OCI-LY3 (cell line): ENCODE measurements at regions not wholly inside any gene's neighbourhood (a gene's known extent, or its start where the extent isn't known, plus 50 kb on each side); places are given as distances from the start of the nearest gene placed in this dataset.

Experiments
- H2AFZ ChIP-seq: fragments of 200-600, 300-600 bp; shearing (Covaris generic); 2 replicates; pipeline ENCODE4 v1.6.0; 2014; ENCODE audit warnings: antibody characterized with exemption, low read depth, low read length
- H3K27ac ChIP-seq: fragments of 200-600, 300-600 bp; sonication (generic); 2 replicates; pipeline ENCODE4 v1.5.1; 2014; ENCODE audit warnings: mild to moderate bottlenecking, low read length, moderate library complexity, mixed read lengths
- H3K27me3 ChIP-seq: fragments of 200-600, 300-600 bp; sonication (generic); 2 replicates; pipeline ENCODE4 v1.6.1; 2014; ENCODE audit warnings: low read depth, low read length, mixed read lengths
- H3K36me3 ChIP-seq: fragments of 200-600, 300-600 bp; sonication (generic); replicated peaks from 2 replicates; pipeline ENCODE3; 2014; ENCODE audit warnings: low read depth, low read length, mixed read lengths
- H3K4me1 ChIP-seq: fragments of 300-600, 200-600 bp; sonication (generic); 2 replicates; pipeline ENCODE4 v1.6.1; 2014; ENCODE audit warnings: low read length, mixed read lengths
- H3K4me2 ChIP-seq: fragments of 200-600, 300-600 bp; sonication (generic); 2 replicates; pipeline ENCODE4 v1.6.1; 2014; ENCODE audit warnings: low read length, mixed read lengths
- H3K4me3 ChIP-seq: fragments of 300-600, 200-600 bp; sonication (generic); 2 replicates; pipeline ENCODE4 v1.5.1; 2014; ENCODE audit warnings: antibody characterized with exemption, mild to moderate bottlenecking, low read length, moderate library complexity
- H3K79me2 ChIP-seq: fragments of 300-600, 200-600 bp; shearing (Covaris generic); 2 replicates; pipeline ENCODE4 v1.6.1; 2014; ENCODE audit warnings: mild to moderate bottlenecking, low read length, mixed read lengths
- H3K9ac ChIP-seq: fragments of 300-600, 200-600 bp; shearing (Covaris generic); 2 replicates; pipeline ENCODE4 v1.6.0; 2014; ENCODE audit warnings: mild to moderate bottlenecking, low read length, moderate library complexity
- H3K9me3 ChIP-seq: fragments of 200-600, 300-600 bp; shearing (Covaris generic); 2 replicates; pipeline ENCODE4 v1.6.1; 2014; ENCODE audit warnings: low read length, mixed read lengths; ENCODE audit not compliant: insufficient read depth
- H4K20me1 ChIP-seq: fragments of 200-600, 300-600 bp; sonication (generic); 2 replicates; pipeline ENCODE4 v1.6.1; 2016; ENCODE audit warnings: low read length, mixed read lengths; ENCODE audit not compliant: insufficient read depth
- CTCF ChIP-seq: fragments of 200-600, 300-600 bp; sonication (generic); IDR thresholded peaks from 2 replicates; pipeline ENCODE4 v1.5.1; 2014; ENCODE audit warnings: antibody characterized with exemption, low read length, low read depth
- EZH2phosphoT487 ChIP-seq: fragments of 200-600 bp; shearing (Covaris generic); IDR thresholded peaks from 2 replicates; pipeline ENCODE4 v1.6.1; 2018; ENCODE audit warnings: antibody characterized with exemption, mixed run types, low read depth

DNA sequence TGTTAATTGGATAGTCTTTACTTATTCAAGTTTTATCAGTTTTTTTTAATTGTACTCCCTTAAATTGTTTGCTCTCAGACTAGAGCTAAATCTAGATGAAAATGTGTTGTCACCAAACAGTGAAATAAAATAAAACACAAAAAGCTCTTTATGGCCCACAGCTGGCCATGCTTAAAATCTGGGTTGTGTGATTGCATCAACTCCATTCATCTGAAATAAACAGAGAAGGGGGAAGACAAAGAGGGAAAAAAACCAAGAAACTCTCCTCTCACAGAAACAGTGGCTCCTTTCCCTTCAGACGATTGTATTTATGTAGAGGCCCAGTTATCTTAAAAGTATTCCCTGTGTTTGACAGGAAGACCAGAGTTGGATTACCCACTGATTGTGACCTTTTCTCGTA lies 422.4 kb downstream of the IRX1 start:
- Histone ChIP-seq H3K4me2 (no peak overlapping the region), H3K4me1 (peaks cover 2% of the 10 kb centered on the region; the same call in 1 of the 2 replicates), H3K27me3 (no peaks in the 10 kb centered on the region), H3K9ac (no peak overlapping the region), H3K4me3 (no peak overlapping the region), H3K79me2 (no peaks in the 10 kb centered on the region), H3K36me3 (no peaks in the 10 kb centered on the region), H4K20me1 (no peaks in the 10 kb centered on the region), H2AFZ (no peak overlapping the region), H3K9me3 (no peaks in the 10 kb centered on the region), H3K27ac (no peak overlapping the region)
- no peak for TF ChIP-seq EZH2phosphoT487

- Histone ChIP-seq H4K20me1 (no peaks in the 10 kb centered on the region), H3K4me1 (peaks cover 2% of the 10 kb centered on the region; the same call in 1 of the 2 replicates), H3K79me2 (no peaks in the 10 kb centered on the region), H3K27ac (no peak overlapping the region), H3K36me3 (no peaks in the 10 kb centered on the region), H3K9ac (no peak overlapping the region), H3K4me3 (no peak overlapping the region), H2AFZ (no peak overlapping the region), H3K27me3 (no peaks in the 10 kb centered on the region), H3K9me3 (no peaks in the 10 kb centered on the region), H3K4me2 (no peak overlapping the region)
- TF ChIP-seq EZH2phosphoT487 (no peak), CTCF (no peak)
These were observed 423.6 kb downstream of the IRX1 start for GRCh38 chr5:4019009-4019769.

- H3K27ac ChIP-seq: no peak overlapping the region
- no peaks in the 10 kb centered on the region for H3K27me3 ChIP-seq
- no peaks in the 10 kb centered on the region for H3K36me3 ChIP-seq
- no peak overlapping the region for H3K4me3 ChIP-seq
- H3K9me3 ChIP-seq: no peaks in the 10 kb centered on the region
- H4K20me1 ChIP-seq: no peaks in the 10 kb centered on the region
- peaks cover 2% of the 10 kb centered on the region; the same call in 1 of the 2 replicates for H3K4me1 ChIP-seq
- no peak overlapping the region for H3K9ac ChIP-seq
- no peak overlapping the region for H3K4me2 ChIP-seq
- no peak overlapping the region for H2AFZ ChIP-seq
- TF ChIP-seq CTCF: no peak
- no peak for TF ChIP-seq EZH2phosphoT487
- H3K79me2 ChIP-seq: no peaks in the 10 kb centered on the region
These were observed 424.2 kb downstream of the IRX1 start for GRCh38 chr5:4019841-4020240.

DNA sequence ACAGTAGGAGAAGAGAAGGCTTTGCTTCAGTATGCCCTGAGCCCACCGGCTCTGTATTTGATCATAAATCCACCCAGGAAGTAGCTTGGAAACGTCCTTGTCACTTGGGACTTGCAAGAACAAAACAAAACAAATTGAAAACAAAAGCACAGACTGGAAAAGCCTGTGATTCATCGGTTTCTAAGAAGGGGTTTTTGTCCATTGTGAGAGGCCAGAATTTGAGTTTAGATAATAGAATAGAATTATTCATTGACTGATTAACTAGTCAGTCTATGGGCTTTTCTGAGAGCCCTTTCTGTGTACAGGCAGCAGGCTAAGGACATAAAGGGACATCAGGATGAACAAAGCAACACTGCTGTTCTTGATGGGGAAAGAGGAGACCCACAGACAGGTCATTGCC lies 424.8 kb downstream of the IRX1 start:
- no peak for TF ChIP-seq EZH2phosphoT487
- TF ChIP-seq CTCF: no peak
- Histone ChIP-seq H3K36me3 (no peaks in the 10 kb centered on the region), H3K9ac (no peak overlapping the region), H3K79me2 (no peaks in the 10 kb centered on the region), H3K4me3 (no peak overlapping the region), H4K20me1 (no peaks in the 10 kb centered on the region), H3K27me3 (no peaks in the 10 kb centered on the region), H2AFZ (no peak overlapping the region), H3K4me1 (peaks cover 2% of the 10 kb centered on the region; the same call in 1 of the 2 replicates), H3K4me2 (no peak overlapping the region), H3K9me3 (no peaks in the 10 kb centered on the region), H3K27ac (no peak overlapping the region)
